HG02798 (cell line): ENCODE measurements at regions not wholly inside any gene's neighbourhood (a gene's known extent, or its start where the extent isn't known, plus 50 kb on each side); places are given as distances from the start of the nearest gene placed in this dataset.
"Not testable (repeated sequence)": the region's sequence is repeated elsewhere in the genome, so short reads cannot be mapped to it uniquely, and the experiment has no call there.

Experiments
- ATAC-seq: cut with Tn5 transposase; IDR thresholded peaks from one replicate; pipeline ENCODE4 v1.9.1; 2021; ENCODE audit warnings: mild to moderate bottlenecking; ENCODE audit not compliant: unreplicated experiment, poor library complexity

DNA sequence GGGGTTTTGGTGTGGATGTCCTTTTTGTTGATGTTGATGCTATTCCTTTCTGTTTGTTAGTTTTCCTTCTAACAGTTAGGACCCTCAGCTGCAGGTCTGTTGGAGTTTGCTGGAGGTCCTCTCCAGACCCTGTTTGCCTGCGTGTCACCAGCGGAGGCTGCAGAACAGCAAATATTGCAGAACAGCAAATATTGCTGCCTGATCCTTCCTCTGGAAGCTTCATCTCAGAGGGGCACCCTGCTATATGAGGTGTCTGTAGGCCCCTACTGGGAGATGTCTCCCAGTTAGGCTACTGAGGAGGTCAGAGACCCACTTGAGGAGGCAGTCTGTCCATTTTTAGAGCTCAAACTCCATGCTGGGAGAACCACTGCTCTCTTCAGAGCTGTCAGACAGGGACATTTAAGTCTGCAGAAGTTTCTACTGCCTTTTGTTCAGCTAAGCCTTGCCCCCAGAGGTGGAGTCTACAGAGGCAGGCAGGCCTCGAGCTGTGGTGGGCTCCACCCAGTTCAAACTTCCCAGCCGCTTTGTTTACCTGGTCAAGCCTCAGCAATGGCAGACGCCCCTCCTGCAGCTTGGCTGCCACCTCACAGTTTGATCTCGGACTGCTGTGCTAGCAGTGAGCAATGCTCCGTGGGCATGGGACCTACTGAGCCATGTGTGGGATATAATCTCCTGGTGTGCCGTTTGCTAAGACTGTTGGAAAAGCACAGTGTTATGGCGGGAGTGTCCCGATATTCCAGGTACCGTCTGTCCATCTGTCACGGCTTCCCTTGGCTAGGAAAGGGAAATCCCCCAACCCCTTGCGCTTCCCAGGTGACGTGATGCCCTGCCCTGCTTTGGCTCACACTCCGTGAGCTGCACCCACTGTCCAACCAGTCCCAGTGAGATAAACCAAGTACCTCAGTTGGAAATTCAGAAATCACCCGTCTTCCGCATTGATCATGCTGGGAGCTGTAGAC lies 56.4 kb upstream of the CRYM start:
- not testable (repeated sequence) for ATAC-seq

DNA sequence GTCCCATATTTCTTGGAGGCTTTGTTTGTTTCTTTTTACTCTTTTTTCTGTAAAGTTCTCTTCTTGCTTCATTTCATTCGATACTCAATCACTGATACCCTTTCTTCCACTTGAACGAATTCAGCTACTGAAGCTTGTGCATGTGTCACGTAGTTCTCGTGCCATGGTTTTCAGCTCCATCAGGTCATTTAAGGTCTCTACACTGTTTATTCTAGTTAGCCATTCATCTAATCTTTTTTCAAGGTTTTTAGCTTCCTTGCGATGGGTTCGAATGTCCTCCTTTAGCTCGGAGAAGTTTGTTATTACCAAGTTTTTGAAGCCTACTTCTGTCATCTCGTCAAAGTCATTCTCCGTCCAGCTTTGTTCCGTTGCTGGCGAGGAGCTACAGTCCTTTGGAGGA lies 55.6 kb upstream of the CRYM start:
- ATAC-seq = not testable (repeated sequence)
